Vagina (tissue), 2 donors: ENCODE measurements at regions not wholly inside any gene's neighbourhood (a gene's known extent, or its start where the extent isn't known, plus 50 kb on each side); places are given as distances from the start of the nearest gene placed in this dataset.

Source experiments
- DNase-seq, 2 donors: peaks; one replicate each; pipeline ENCODE4 v3.0.0-alpha.2; 2017; ENCODE audit errors: extremely low spot score in 2 of 2
- H3K27ac ChIP-seq: fragments of 200-600 bp; sonication (generic); one replicate; pipeline ENCODE4 v1.5.1; 2019
- H3K27me3 ChIP-seq: fragments of 200-600 bp; sonication (generic); one replicate; pipeline ENCODE4 v1.5.1; 2019
- H3K36me3 ChIP-seq, 2 donors: fragments of 200-600 bp; sonication (generic); one replicate each; pipeline ENCODE4 v1.5.1; 2017 to 2019
- H3K4me1 ChIP-seq: fragments of 200-600 bp; sonication (generic); one replicate; pipeline ENCODE4 v1.5.1; 2019
- H3K4me3 ChIP-seq, 2 donors: fragments of 200-600 bp; sonication (generic); 1 replicate in 1 of 2; 2 replicates in 1 of 2; pipeline ENCODE4 v1.5.1; 2016 to 2019
- H3K9me3 ChIP-seq: fragments of 200-600 bp; sonication (generic); one replicate; pipeline ENCODE4 v1.5.1; 2019
- CTCF ChIP-seq, 3 experiments: fragments of 450-650 bp in 2 of 3; fragments of 200-600 bp in 1 of 3; sonication (generic) in 1 of 3; IDR thresholded peaks; one replicate each; pipeline ENCODE4 v1.5.1; 2017 to 2019; ENCODE audit warnings: antibody characterized with exemption in 3 of 3, mild to moderate bottlenecking in 2 of 3, moderate library complexity in 2 of 3
- POLR2A ChIP-seq, 2 donors: fragments of 450-650 bp; IDR thresholded peaks; one replicate each; pipeline ENCODE4 v1.6.1; 2017; ENCODE audit warnings: antibody characterized with exemption in 2 of 2, mild to moderate bottlenecking in 2 of 2, moderate library complexity in 2 of 2
- POLR2AphosphoS5 ChIP-seq, 2 donors: sonication (generic); formaldehyde crosslinking; IDR thresholded peaks; one replicate each; pipeline ENCODE4 v1.9.0; 2017; ENCODE audit warnings: antibody characterized with exemption in 2 of 2, mild to moderate bottlenecking in 2 of 2, low read depth in 1 of 2; ENCODE audit not compliant: insufficient read depth in 1 of 2
- intact Hi-C: fragments of 100-400 bp; cut with DNase I; formaldehyde crosslinking; loops from one replicate; pipeline ENCODE4 v1.15.1; 2023

GRCh38 chr12:88880051-88880450 is 299.8 kb upstream of the KITLG start:
- no peaks in the 10 kb centered on the region for H3K27me3 ChIP-seq
- H3K9me3 ChIP-seq, result no peaks in the 10 kb centered on the region
- no peaks in the 10 kb centered on the region for H3K4me1 ChIP-seq
- TF ChIP-seq CTCF (IDR thresholded peaks at IDR 0.05) (no peak), POLR2AphosphoS5 (IDR thresholded peaks at IDR 0.05; ENCODE audit: insufficient read depth in 1 of 2, low read depth in 1 of 2) (no peak), POLR2A (IDR thresholded peaks at IDR 0.05) (no peak)
- H3K36me3 ChIP-seq, result no peaks in the 10 kb centered on the region
- no peak for DNase-seq
- no peak overlapping the region for H3K4me3 ChIP-seq
- intact Hi-C loops, result no loop called here
- no peak overlapping the region for H3K27ac ChIP-seq

- Histone ChIP-seq H3K9me3 (no peaks in the 10 kb centered on the region), H3K27me3 (no peaks in the 10 kb centered on the region), H3K27ac (no peak overlapping the region), H3K36me3 (no peaks in the 10 kb centered on the region), H3K4me3 (no peak overlapping the region), H3K4me1 (no peaks in the 10 kb centered on the region)
- intact Hi-C loops, result no loop called here
- DNase-seq, result no peak
- no peak for TF ChIP-seq POLR2AphosphoS5 (IDR thresholded peaks at IDR 0.05; ENCODE audit: insufficient read depth in 1 of 2, low read depth in 1 of 2)
- no peak for TF ChIP-seq CTCF (IDR thresholded peaks at IDR 0.05)
- TF ChIP-seq POLR2A (IDR thresholded peaks at IDR 0.05), result no peak
Measured at GRCh38 chr12:88878295-88878694, 298.0 kb upstream of the KITLG start.

GRCh38 chr12:88876857-88877256 is 296.6 kb upstream of the KITLG start:
- no peak overlapping the region for H3K27ac ChIP-seq
- no peaks in the 10 kb centered on the region for H3K4me1 ChIP-seq
- H3K36me3 ChIP-seq, result no peaks in the 10 kb centered on the region
- H3K4me3 ChIP-seq, result no peak overlapping the region
- DNase-seq, result no peak
- intact Hi-C loops, result no loop called here
- H3K27me3 ChIP-seq, result no peaks in the 10 kb centered on the region
- TF ChIP-seq POLR2AphosphoS5 (IDR thresholded peaks at IDR 0.05; ENCODE audit: insufficient read depth in 1 of 2, low read depth in 1 of 2), result no peak
- no peak for TF ChIP-seq CTCF (IDR thresholded peaks at IDR 0.05)
- TF ChIP-seq POLR2A (IDR thresholded peaks at IDR 0.05), result no peak
- H3K9me3 ChIP-seq, result no peaks in the 10 kb centered on the region

- H3K27ac ChIP-seq, result no peak overlapping the region
Measured at GRCh38 chr12:88870000-88870737, 289.9 kb upstream of the KITLG start.

More at GRCh38 chr12:88870000-88870737, 289.9 kb upstream of the KITLG start:
- H3K36me3 ChIP-seq, result no peaks in the 10 kb centered on the region
- no peak for TF ChIP-seq CTCF (IDR thresholded peaks at IDR 0.05)
- TF ChIP-seq POLR2AphosphoS5 (IDR thresholded peaks at IDR 0.05; ENCODE audit: insufficient read depth in 1 of 2, low read depth in 1 of 2), result no peak
- no peak for TF ChIP-seq POLR2A (IDR thresholded peaks at IDR 0.05)
- no peaks in the 10 kb centered on the region for H3K27me3 ChIP-seq
- H3K9me3 ChIP-seq, result no peaks in the 10 kb centered on the region
- DNase-seq, result no peak
- no peak overlapping the region for H3K4me3 ChIP-seq
- intact Hi-C loops, result no loop called here
- no peaks in the 10 kb centered on the region for H3K4me1 ChIP-seq
